ENCODE measurements at regions not wholly inside any gene's neighbourhood (a gene's known extent, or its start where the extent isn't known, plus 50 kb on each side); places are given as distances from the start of the nearest gene placed in this dataset.

- Histone ChIP-seq H3K79me2 (replicated peaks; ENCODE audit: insufficient read depth) (no peaks in the 10 kb centered on the region), H3K27me3 (ENCODE audit: insufficient read depth) (no peaks in the 10 kb centered on the region), H3K4me2 (no peak overlapping the region), H3F3A (replicated peaks; ENCODE audit: low read depth) (no peaks in the 10 kb centered on the region), H3K27ac (ENCODE audit: low read depth) (no peak overlapping the region), H3K4me3 (no peak overlapping the region), H4K20me1 (replicated peaks; ENCODE audit: insufficient read depth) (no peaks in the 10 kb centered on the region), H3K36me3 (ENCODE audit: insufficient read depth) (no peaks in the 10 kb centered on the region), H3K9me2 (ENCODE audit: insufficient read depth) (no peaks in the 10 kb centered on the region), H3K4me1 (ENCODE audit: insufficient read depth) (peaks cover 7% of the 10 kb centered on the region; the same call in 1 of the 2 replicates), H2AFZ (no peak overlapping the region)
- no peak overlapping the region for H3K4me3 Mint-ChIP-seq
- peaks cover 3% of the 10 kb centered on the region; the same call in 1 of the 3 replicates for H3K36me3 Mint-ChIP-seq (ENCODE audit: low read depth)
- H3K27ac Mint-ChIP-seq = no peak overlapping the region
- H3K27me3 Mint-ChIP-seq (ENCODE audit: insufficient read depth, low read depth, poor library complexity) = no peaks in the 10 kb centered on the region
- H3K9me3 Mint-ChIP-seq = no peaks in the 10 kb centered on the region
- DNase-seq (ENCODE audit: low spot score) (no peak), ATAC-seq (no peak)
- H3K4me1 Mint-ChIP-seq = peaks cover 15% of the 10 kb centered on the region
- TF ChIP-seq ZNF462 (CRISPR knock-in tag; IDR thresholded peaks at IDR 0.05) = no peak
- TF ChIP-seq ETS1 (IDR thresholded peaks at IDR 0.05) = no peak
- no peak for TF ChIP-seq ZNF331 (CRISPR knock-in tag; IDR thresholded peaks at IDR 0.05; ENCODE audit: low read depth)
- TF ChIP-seq POLR2AphosphoS5 (IDR thresholded peaks at IDR 0.05; ENCODE audit: low read depth) = no peak
- TF ChIP-seq STAT1 (IDR thresholded peaks at IDR 0.05; ENCODE audit: unreplicated experiment) = no peak
- TF ChIP-seq EZH2phosphoT487 (IDR thresholded peaks at IDR 0.05; ENCODE audit: unreplicated experiment) = no peak
- TF ChIP-seq CTCF (conservative IDR thresholded peaks at IDR 0.05; ENCODE audit: low read depth in 2 of 2) = no peak
- TF ChIP-seq EZH2 (IDR thresholded peaks at IDR 0.05; ENCODE audit: low read depth, unreplicated experiment) = no peak
- TF ChIP-seq ZNF114 (CRISPR knock-in tag; IDR thresholded peaks at IDR 0.05) = no peak
- TF ChIP-seq NANOG (IDR thresholded peaks at IDR 0.05; ENCODE audit: borderline replicate concordance) = no peak
- no peak for TF ChIP-seq REST (IDR thresholded peaks at IDR 0.05; ENCODE audit: unreplicated experiment)
Measured at GRCh38 chr9:2473681-2474080, 147.9 kb upstream of the VLDLR start.
